A172 (cell line): ENCODE measurements at regions not wholly inside any gene's neighbourhood (a gene's known extent, or its start where the extent isn't known, plus 50 kb on each side); places are given as distances from the start of the nearest gene placed in this dataset.

Experiments
- DNase-seq: peaks from one replicate; pipeline ENCODE4 v3.0.0-alpha.2; 2015; ENCODE audit warnings: low spot score

GRCh38 chr9:27750566-27750965, 177.3 kb upstream of the C9orf72 start:
- DNase-seq, result no peak

DNA sequence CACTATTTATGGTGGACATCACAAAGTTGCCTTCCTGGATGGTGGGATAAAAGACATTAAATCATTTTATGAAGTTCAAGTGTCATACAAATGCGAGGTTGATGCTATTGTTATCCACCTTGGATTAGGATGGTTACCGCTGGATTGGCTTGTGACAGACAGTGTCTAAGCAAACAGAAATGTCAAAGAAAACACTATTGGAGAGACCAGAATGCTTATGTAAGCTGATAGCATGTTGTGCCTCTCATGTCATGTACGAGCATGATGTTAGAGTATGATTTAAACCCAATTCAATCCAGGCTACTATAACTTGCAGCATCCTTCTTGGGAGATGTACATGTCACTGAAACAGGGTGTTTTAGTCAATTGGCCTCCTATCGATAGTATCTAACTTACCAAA, 178.8 kb upstream of the C9orf72 start:
- no peak for DNase-seq

DNA sequence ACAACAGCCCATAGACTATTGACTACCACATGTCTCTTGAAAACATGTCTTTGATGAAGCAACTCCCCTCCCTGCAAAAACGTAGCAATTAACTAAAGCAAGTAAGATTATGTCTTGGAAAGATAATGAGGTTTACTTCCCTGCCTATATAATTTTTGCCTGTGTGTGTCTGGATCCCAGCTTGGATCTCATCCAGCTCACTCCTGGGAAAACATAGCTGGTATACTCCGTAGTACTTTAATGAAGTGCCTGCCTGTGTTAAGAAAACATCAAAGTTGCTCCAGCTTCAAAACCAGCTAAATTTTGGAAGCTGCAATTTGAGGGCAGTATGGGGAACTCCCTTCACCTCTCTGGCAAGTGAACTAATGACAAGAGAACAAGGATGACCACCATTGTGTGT, 182.6 kb upstream of the C9orf72 start:
- DNase-seq, result no peak

DNA sequence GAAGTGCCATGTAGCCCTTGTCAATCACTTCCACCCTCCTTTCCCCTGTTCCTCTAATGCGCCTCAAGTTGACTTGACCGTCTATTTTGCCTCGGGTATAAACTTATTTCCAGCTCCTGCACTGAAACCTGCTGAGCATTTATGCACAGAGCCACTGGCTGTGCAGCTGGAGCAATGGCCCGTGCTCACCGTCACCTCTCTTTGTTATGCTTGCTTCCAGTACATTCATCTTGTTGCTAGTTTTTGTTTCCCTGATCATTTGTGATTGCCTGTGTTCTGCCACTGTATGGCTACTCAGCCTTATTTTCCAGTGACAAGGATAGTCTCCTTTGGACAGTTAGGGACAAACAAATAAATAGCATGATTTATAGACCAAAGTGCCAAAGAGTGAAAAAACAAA, 183.1 kb upstream of the C9orf72 start:
- DNase-seq, result no peak

DNA sequence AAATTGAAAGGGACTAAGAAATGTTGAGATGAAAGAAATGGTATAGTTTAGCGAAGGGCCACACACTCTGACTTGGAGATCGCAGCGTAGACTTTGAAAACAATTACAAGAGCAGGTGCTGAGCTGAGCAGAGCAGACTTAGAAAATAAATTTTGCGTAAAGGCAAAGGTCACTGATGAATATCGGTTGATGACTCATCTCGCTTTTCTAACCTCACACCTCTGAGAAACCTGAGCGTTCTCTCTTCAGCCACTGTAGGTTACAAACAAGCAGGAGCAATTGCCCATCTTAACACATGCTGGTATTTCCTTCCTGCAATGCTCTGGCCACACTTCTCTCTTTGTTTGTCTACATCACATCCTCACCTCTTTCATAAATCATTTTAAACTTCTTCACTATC, 190.6 kb upstream of the C9orf72 start:
- no peak for DNase-seq

DNA sequence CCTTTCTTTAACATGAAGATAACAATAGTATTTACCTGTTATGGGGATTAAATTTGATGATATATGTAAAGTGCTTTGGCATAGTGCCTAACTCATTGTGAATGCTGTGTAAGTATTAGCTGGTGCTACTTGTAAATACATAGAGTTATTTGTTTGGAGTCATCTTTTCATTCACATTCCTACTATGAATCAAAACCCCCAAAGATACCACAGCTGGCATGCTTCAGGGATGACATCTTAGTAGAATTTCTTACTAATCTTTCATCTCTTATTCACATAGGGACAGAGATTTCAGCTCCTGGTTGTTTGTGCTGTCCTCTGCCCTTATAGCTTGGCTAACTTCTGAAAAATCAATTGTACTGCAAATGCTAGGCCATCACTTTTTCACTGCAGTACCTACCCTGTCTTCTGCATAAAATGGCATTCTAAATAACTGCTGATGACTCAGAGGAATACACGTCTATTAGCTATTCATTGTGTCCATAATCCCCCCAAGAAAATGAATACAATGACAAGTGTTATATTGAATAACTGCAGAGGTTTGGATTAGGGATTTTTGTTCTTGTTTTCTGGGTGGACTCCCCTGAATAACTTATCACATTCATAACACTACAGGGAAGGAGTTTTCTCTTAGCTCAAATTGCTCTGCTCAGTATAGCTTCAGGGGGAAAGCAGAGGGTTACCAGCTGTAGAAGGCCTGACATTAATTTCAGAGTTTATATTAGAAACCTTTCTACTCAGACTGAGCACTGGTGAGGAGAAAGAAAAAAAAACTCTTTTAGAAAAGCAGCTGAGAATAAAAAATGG, 192.2 kb upstream of the C9orf72 start:
- DNase-seq, result no peak

DNA sequence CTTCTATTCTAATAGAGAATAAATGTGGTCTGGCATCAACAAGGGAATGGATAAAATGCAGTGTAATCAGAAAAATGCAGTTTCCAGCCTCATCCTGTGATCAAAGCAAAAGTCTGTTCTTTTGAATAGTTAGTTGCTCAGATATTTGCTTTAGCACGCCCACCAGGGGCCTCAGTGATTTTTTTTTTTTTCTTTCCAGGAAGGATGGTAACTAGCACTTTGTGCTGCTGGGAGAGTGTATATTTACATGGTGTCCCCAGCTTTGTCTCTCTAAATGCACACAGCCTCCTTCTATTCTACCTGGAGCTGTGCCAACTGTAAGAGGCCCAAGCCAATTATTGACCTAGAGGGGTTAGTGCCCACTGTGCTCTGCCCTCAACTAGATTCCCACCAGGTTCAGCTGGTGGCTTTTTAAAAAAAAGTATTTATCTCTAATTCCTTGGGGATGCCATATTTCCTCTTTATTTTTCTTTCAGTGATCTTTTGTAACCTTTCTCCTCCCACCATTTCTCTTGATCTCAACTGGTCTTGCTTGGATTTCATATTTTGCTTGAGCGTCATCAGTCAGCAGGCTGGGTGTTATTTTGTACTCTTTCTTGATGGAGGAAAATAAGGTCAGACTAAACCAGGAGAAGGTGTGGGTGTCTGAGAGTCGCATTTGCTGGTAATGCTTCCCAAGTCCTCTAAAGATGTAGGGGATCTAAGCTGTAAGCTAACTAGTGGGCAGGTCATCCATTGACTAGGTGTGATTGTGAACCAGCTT, 193.0 kb upstream of the C9orf72 start:
- DNase-seq, result no peak

DNA sequence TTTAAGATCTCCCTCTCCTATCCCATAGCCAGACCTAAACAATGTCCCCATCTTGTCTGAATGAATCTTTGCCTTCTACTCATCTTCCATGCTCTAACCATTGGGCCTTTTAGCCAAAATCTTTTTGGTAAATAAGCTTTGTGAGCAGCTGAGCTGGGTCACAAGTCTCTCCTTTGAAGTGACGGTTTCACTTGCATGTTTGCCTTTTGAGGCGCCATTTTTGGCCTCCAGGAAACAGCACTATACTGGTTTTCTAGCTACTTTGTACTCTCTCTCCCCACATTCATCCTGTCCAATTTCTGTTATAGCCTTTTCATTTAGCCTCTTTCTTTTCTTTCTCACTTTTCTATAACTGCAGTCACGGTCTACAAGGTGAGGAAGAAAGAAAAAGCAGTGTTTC, 195.5 kb upstream of the C9orf72 start:
- no peak for DNase-seq

DNA sequence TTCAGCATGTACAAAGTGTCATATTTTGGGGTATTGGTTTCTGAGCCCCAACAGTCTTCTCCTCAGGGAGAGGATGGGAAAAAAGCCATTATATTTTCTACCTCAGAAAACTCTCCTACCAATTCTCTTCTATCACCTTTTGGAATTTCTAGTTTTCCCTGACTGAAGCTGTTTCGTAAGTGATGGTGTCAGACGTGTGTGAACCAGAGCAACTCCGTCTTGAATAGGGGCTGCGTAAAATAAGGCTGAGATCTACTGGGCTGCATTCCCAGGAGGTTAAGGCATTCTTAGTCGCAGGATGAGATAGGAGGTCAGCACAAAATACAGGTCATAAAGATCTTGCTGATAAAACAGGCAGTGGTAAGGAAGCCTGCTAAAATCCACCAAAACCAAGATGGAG, 197.3 kb upstream of the C9orf72 start:
- no peak for DNase-seq

DNA sequence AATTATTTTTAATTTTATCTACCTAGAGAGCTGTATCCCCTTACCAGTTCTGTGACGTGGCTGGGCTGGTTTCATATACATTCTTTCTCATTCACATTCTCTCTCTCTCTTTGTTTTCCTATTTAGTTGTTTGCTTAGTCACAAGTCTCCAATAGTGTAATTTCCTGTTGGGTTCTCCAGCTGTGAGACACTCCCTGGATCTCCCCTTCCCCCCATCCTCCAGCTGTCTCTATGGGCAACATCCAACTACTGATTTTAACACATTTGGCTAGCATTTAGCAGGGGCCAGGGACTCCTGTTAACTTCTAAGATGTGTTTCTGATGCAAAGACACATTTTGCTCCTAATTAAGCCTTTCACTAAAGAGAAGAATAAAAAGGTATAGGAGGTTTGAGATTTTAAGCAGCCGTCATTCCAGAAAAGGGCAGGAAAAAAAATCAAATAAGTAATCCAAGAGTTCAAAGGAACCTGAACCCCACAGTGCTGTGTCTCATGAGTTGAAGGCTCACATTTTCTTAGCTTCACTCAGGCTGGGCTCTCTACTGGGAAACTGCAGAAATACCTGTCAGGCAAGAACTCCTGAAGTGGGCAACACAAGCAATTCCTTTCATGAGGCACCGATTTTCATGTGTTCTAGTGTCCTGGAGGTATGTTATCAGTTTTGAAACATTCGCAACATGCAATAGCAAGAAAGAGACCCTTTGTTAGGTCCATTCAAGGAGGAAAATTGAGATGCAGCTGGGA, 198.7 kb upstream of the C9orf72 start:
- DNase-seq, result peak; percentile 54

DNA sequence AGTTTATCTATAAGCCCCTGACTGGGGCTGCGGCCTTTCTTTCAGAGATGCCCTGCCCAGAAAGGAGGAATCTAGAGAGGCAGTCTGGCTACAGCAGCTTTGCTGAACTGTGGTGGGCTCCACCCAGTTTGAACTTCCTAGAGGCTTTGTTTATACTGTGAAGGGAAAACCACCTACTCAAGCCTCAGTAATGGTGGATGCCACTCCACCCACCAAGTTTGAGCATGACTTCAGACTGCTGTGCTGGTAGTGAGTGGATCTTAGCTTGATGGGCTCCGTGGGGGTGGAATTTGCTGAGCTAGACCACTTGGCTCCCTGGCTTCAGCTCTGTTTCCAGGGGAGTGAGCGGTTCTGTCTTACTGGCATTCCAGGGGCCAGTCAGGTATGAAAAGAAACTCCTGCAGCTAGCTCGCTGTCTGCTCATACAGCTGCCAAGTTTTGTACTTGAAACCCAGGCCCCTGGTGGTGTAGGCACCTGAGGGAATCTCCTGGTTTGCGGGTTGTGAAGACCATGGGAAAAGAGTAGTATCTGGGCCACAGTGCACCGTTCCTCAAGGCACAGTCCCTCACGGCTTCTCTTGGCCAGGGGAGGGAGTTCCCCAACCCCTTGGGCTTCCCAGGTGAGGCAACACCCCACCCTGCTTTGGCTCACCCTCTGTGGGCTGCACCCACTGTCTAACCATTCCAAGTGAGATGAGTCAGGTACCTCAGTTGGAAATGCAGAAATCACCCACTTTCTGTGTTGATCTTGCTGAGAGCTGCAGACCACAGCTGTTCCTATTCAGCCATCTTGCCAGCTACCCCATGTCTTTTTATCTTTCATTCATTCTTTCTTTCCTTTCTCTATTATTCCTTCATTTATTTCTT, 211.8 kb upstream of the C9orf72 start:
- peak; percentile 32 for DNase-seq

GRCh38 chr9:27785714-27786100, 212.4 kb upstream of the C9orf72 start:
- DNase-seq, result peak; percentile 51

DNA sequence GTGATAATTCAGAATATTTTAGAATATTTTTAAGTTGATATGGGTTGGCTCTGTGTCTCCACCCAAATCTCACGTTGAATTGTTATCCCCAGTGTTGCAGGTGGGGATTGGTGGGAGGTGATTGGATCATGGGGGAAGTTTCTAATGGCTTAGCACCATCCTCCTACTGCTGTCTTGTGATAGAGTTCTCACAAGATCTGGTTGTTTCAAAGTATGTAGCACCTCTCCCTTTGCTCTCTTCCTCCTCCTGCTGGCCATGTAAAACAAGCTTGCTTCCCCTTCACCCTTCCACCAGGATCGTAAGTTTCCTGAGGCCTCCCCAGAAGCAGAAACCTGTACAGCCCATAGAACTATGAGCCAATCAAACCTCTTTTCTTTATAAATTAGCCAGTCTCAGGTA, 214.6 kb upstream of the C9orf72 start:
- DNase-seq, result no peak

- DNase-seq, result peak; percentile 8
These were observed 218.0 kb upstream of the C9orf72 start for GRCh38 chr9:27791311-27791710.

DNA sequence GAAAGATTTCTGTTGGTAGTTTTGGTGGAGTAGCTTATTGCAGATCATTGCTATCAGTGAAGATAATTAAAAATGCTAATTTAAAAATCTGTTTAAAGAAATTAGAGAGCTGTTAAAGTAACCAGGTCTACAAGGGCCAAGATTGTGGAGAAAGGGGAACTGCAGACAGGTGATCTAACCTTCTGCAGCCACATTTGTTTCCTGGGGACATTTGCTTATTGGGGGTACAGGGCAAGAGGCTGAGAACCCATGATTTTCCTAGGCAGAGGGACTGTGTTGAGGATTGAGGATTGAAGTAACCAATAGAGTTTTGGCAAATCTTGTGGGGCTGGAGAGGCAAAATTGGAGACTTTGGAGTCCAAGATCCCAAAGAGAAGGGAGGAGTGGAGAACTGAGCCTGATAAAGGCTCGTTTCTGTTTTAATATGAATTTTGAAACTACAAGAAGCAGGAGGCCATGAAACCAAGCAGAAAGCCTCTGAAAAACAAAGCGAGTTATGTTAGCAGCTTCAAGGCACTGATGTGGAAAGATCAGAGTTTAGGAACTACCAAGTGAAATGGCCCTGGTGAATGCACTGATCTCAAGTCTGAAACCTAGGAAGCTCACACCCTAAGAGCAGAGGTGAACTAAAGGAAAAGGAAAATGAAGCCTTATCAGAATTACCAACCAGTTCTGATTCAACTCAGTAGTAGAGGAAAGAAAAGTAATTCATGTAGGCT, 219.8 kb upstream of the C9orf72 start:
- no peak for DNase-seq

DNA sequence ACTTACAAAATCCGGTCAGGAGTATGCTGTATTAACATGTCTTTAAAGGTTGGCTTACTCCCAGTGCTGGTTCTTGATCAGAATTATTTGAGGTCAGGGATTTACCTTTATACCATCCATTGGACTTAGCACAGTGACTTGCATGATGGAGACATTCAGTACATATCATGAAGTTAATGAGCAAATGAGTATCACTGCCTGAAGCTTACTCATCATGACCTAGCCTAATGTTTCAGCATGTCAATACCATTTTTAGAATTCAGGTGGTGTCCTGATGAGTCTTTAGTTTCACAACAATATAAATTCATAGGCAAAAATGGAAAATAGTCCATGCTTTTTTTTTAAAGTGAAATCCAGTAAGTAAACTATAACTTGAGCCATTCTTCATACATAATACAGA, 226.0 kb upstream of the C9orf72 start:
- no peak for DNase-seq

GRCh38 chr9:27800159-27800558, 226.9 kb upstream of the C9orf72 start:
- DNase-seq, result no peak

DNA sequence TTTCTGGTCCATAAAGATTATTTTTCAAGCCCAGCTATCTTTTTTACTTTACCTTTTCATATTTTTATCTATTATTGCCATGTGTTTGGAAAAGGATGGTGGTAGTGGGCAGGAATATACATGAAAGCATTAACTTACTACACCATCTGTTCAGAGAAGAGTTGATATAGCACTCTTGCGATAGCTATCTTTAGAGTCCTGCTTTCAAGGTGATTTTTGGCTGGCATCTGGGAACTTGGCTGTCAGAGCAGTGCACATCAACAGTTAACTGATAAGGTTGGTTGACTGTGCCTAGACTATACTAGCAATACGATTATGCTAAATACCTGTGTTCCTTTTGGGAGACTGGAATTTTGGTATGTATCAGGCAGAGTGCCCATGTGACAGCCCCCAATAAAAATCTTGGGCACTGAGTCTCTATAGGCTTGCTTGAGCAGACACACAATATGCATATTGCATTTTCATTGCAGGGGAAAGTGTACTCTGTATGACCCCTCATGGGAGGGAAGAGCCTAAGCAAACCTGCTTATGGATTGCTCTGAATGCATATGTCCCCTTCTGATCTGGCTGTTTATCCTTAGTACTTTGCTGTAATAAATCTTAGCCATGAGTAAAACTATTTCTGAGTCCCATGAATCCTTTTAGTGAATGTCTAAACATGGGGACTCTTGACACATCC, 227.6 kb upstream of the C9orf72 start:
- no peak for DNase-seq

- DNase-seq, result no peak
These were observed 228.3 kb upstream of the C9orf72 start for GRCh38 chr9:27801545-27801944.

- DNase-seq, result no peak
These were observed 229.1 kb upstream of the C9orf72 start for GRCh38 chr9:27802418-27802817.
